ENCODE measurements at regions not wholly inside any gene's neighbourhood (a gene's known extent, or its start where the extent isn't known, plus 50 kb on each side); places are given as distances from the start of the nearest gene placed in this dataset.

- Histone ChIP-seq H3K9me3 (ENCODE audit: insufficient read depth, low read length) (no peaks in the 10 kb centered on the region), H3K27me3 (ENCODE audit: insufficient read depth, insufficient read length) (peaks cover 8% of the 10 kb centered on the region), H3K4me3 (ENCODE audit: insufficient read length, low read depth) (no peak overlapping the region), H3K4me1 (ENCODE audit: insufficient read depth, insufficient read length) (no peaks in the 10 kb centered on the region), H3K36me3 (ENCODE audit: insufficient read depth, insufficient read length, low read length) (no peaks in the 10 kb centered on the region), H3K9ac (ENCODE audit: insufficient read length, low read depth) (no peak overlapping the region)
- no peak for DNase-seq (ENCODE audit: low read depth, low spot score)
- TF ChIP-seq SUZ12 (IDR thresholded peaks at IDR 0.05; ENCODE audit: extremely low read depth, insufficient read depth, insufficient read length) (no peak), YY1 (IDR thresholded peaks at IDR 0.05; ENCODE audit: insufficient read depth, insufficient read length) (no peak), ZNF274 (IDR thresholded peaks at IDR 0.05; ENCODE audit: low read depth, low read length) (no peak)
These were observed 768.2 kb downstream of the GALR1 start for GRCh38 chr18:78017869-78018268.

GRCh38 chr18:78021196-78021595, 771.5 kb downstream of the GALR1 start:
- DNase-seq (ENCODE audit: low read depth, low spot score) = no peak
- Histone ChIP-seq H3K36me3 (ENCODE audit: insufficient read depth, insufficient read length, low read length) (no peaks in the 10 kb centered on the region), H3K9ac (ENCODE audit: insufficient read length, low read depth) (no peak overlapping the region), H3K4me1 (ENCODE audit: insufficient read depth, insufficient read length) (no peaks in the 10 kb centered on the region), H3K4me3 (ENCODE audit: insufficient read length, low read depth) (no peak overlapping the region), H3K9me3 (ENCODE audit: insufficient read depth, low read length) (no peaks in the 10 kb centered on the region), H3K27me3 (ENCODE audit: insufficient read depth, insufficient read length) (peaks cover 8% of the 10 kb centered on the region)
- TF ChIP-seq ZNF274 (IDR thresholded peaks at IDR 0.05; ENCODE audit: low read depth, low read length) = no peak
- TF ChIP-seq SUZ12 (IDR thresholded peaks at IDR 0.05; ENCODE audit: extremely low read depth, insufficient read depth, insufficient read length) = no peak
- TF ChIP-seq YY1 (IDR thresholded peaks at IDR 0.05; ENCODE audit: insufficient read depth, insufficient read length) = no peak

GRCh38 chr18:78031589-78031988, 781.9 kb downstream of the GALR1 start:
- H3K9me3 ChIP-seq (ENCODE audit: insufficient read depth, low read length) = no peaks in the 10 kb centered on the region
- no peak for DNase-seq (ENCODE audit: low read depth, low spot score)
- no peak for TF ChIP-seq YY1 (IDR thresholded peaks at IDR 0.05; ENCODE audit: insufficient read depth, insufficient read length)
- TF ChIP-seq ZNF274 (IDR thresholded peaks at IDR 0.05; ENCODE audit: low read depth, low read length) = no peak
- TF ChIP-seq SUZ12 (IDR thresholded peaks at IDR 0.05; ENCODE audit: extremely low read depth, insufficient read depth, insufficient read length) = no peak
- H3K27me3 ChIP-seq (ENCODE audit: insufficient read depth, insufficient read length) = no peaks in the 10 kb centered on the region
- no peak overlapping the region for H3K9ac ChIP-seq (ENCODE audit: insufficient read length, low read depth)
- H3K4me1 ChIP-seq (ENCODE audit: insufficient read depth, insufficient read length) = no peaks in the 10 kb centered on the region
- H3K36me3 ChIP-seq (ENCODE audit: insufficient read depth, insufficient read length, low read length) = no peaks in the 10 kb centered on the region
- H3K4me3 ChIP-seq (ENCODE audit: insufficient read length, low read depth) = no peak overlapping the region

GRCh38 chr18:78031991-78032390, 782.3 kb downstream of the GALR1 start:
- no peaks in the 10 kb centered on the region for H3K4me1 ChIP-seq (ENCODE audit: insufficient read depth, insufficient read length)
- no peak for DNase-seq (ENCODE audit: low read depth, low spot score)
- H3K27me3 ChIP-seq (ENCODE audit: insufficient read depth, insufficient read length) = no peaks in the 10 kb centered on the region
- no peak overlapping the region for H3K9ac ChIP-seq (ENCODE audit: insufficient read length, low read depth)
- no peak overlapping the region for H3K4me3 ChIP-seq (ENCODE audit: insufficient read length, low read depth)
- no peaks in the 10 kb centered on the region for H3K9me3 ChIP-seq (ENCODE audit: insufficient read depth, low read length)
- no peak for TF ChIP-seq SUZ12 (IDR thresholded peaks at IDR 0.05; ENCODE audit: extremely low read depth, insufficient read depth, insufficient read length)
- TF ChIP-seq ZNF274 (IDR thresholded peaks at IDR 0.05; ENCODE audit: low read depth, low read length) = no peak
- TF ChIP-seq YY1 (IDR thresholded peaks at IDR 0.05; ENCODE audit: insufficient read depth, insufficient read length) = no peak
- no peaks in the 10 kb centered on the region for H3K36me3 ChIP-seq (ENCODE audit: insufficient read depth, insufficient read length, low read length)

GRCh38 chr18:78032574-78032973, 782.9 kb downstream of the GALR1 start:
- Histone ChIP-seq H3K27me3 (ENCODE audit: insufficient read depth, insufficient read length) (no peaks in the 10 kb centered on the region), H3K9ac (ENCODE audit: insufficient read length, low read depth) (no peak overlapping the region), H3K4me1 (ENCODE audit: insufficient read depth, insufficient read length) (no peaks in the 10 kb centered on the region), H3K36me3 (ENCODE audit: insufficient read depth, insufficient read length, low read length) (no peaks in the 10 kb centered on the region), H3K9me3 (ENCODE audit: insufficient read depth, low read length) (no peaks in the 10 kb centered on the region), H3K4me3 (ENCODE audit: insufficient read length, low read depth) (no peak overlapping the region)
- no peak for DNase-seq (ENCODE audit: low read depth, low spot score)
- no peak for TF ChIP-seq ZNF274 (IDR thresholded peaks at IDR 0.05; ENCODE audit: low read depth, low read length)
- no peak for TF ChIP-seq YY1 (IDR thresholded peaks at IDR 0.05; ENCODE audit: insufficient read depth, insufficient read length)
- TF ChIP-seq SUZ12 (IDR thresholded peaks at IDR 0.05; ENCODE audit: extremely low read depth, insufficient read depth, insufficient read length) = no peak

- no peak for DNase-seq (ENCODE audit: low read depth, low spot score)
These were observed 785.1 kb downstream of the GALR1 start for GRCh38 chr18:78034755-78035154.

GRCh38 chr18:78041218-78041617, 791.6 kb downstream of the GALR1 start:
- TF ChIP-seq SUZ12 (IDR thresholded peaks at IDR 0.05; ENCODE audit: extremely low read depth, insufficient read depth, insufficient read length) (no peak), YY1 (IDR thresholded peaks at IDR 0.05; ENCODE audit: insufficient read depth, insufficient read length) (no peak), ZNF274 (IDR thresholded peaks at IDR 0.05; ENCODE audit: low read depth, low read length) (no peak)
- DNase-seq (ENCODE audit: low read depth, low spot score) = no peak
- H3K9ac ChIP-seq (ENCODE audit: insufficient read length, low read depth) = no peak overlapping the region

More at GRCh38 chr18:78034755-78035154, 785.1 kb downstream of the GALR1 start:
- H3K9ac ChIP-seq (ENCODE audit: insufficient read length, low read depth) = no peak overlapping the region
- no peak overlapping the region for H3K4me3 ChIP-seq (ENCODE audit: insufficient read length, low read depth)
- H3K4me1 ChIP-seq (ENCODE audit: insufficient read depth, insufficient read length) = no peaks in the 10 kb centered on the region
- no peaks in the 10 kb centered on the region for H3K9me3 ChIP-seq (ENCODE audit: insufficient read depth, low read length)
- H3K27me3 ChIP-seq (ENCODE audit: insufficient read depth, insufficient read length) = no peaks in the 10 kb centered on the region
- no peaks in the 10 kb centered on the region for H3K36me3 ChIP-seq (ENCODE audit: insufficient read depth, insufficient read length, low read length)
- TF ChIP-seq SUZ12 (IDR thresholded peaks at IDR 0.05; ENCODE audit: extremely low read depth, insufficient read depth, insufficient read length) (no peak), YY1 (IDR thresholded peaks at IDR 0.05; ENCODE audit: insufficient read depth, insufficient read length) (no peak), ZNF274 (IDR thresholded peaks at IDR 0.05; ENCODE audit: low read depth, low read length) (no peak)

More at GRCh38 chr18:78041218-78041617, 791.6 kb downstream of the GALR1 start:
- Histone ChIP-seq H3K4me3 (ENCODE audit: insufficient read length, low read depth) (no peak overlapping the region), H3K36me3 (ENCODE audit: insufficient read depth, insufficient read length, low read length) (no peaks in the 10 kb centered on the region), H3K27me3 (ENCODE audit: insufficient read depth, insufficient read length) (no peaks in the 10 kb centered on the region), H3K4me1 (ENCODE audit: insufficient read depth, insufficient read length) (no peaks in the 10 kb centered on the region), H3K9me3 (ENCODE audit: insufficient read depth, low read length) (peaks cover 11% of the 10 kb centered on the region)
